GM18507 (cell line): ENCODE measurements at regions not wholly inside any gene's neighbourhood (a gene's known extent, or its start where the extent isn't known, plus 50 kb on each side); places are given as distances from the start of the nearest gene placed in this dataset.

Experiments
- DNase-seq: peaks from one replicate; pipeline ENCODE4 v3.0.0; 2011; ENCODE audit warnings: low read depth; ENCODE audit not compliant: insufficient read length; ENCODE audit errors: extremely low spot score
- FAIRE-seq: peaks from 2 replicates; lab custom pipeline; 2011; peaks lifted over from hg19 to GRCh38; lab: Jason Lieb, UNC

DNA sequence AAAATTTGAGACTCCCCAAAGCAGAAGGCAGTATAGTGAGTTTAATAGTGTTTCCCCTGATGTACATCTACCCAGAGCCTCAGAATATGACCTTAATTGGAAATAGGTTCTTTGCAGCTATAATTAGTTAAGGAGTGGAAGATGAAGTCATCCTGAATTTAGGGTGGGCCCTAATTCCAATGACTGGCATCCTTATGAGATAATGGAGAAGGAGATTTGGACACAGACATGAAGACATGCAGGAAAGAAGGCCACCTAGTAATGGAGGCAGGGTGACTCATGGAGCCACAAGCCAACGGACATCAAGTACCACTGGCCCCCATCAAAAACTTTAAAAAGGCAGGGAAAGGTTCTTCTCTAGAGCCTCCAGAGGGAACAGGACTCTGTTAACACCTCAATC, 308.9 kb downstream of the TXNL1 start:
- DNase-seq (no peak), FAIRE-seq (no peak)

DNA sequence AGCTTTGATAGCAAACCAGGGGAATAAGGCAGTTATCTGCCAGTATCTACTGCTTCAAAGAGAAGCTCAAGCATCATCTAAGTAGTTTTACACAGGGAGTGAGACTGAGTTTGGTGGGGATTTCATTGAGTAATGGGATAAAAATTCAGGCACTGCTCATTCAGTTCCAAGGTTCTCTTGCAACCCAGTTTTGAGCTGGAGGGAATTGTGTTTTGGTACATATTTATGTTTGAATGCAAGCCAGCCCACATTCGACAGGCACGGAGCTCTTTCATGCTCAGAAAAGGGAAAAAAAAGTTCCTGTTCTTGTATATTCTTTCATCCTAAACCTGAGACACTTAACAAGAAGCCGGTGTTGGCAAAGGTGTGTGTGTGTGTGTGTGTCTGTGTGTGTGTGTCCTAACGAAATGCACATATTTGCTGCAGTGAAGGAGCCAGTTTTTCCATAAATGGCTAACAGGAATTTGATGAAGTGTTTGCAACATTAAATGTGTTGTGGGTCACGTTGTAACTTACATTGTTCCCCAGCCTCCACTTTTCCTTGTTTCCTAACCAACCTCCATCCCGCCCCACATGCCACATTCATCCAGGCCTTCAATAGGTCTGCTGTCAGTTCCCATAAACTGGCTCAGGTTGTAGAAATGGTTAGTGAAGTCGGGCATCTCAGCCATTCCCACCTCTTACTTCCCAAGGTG, 311.1 kb downstream of the TXNL1 start:
- FAIRE-seq (no peak), DNase-seq (no peak)

DNA sequence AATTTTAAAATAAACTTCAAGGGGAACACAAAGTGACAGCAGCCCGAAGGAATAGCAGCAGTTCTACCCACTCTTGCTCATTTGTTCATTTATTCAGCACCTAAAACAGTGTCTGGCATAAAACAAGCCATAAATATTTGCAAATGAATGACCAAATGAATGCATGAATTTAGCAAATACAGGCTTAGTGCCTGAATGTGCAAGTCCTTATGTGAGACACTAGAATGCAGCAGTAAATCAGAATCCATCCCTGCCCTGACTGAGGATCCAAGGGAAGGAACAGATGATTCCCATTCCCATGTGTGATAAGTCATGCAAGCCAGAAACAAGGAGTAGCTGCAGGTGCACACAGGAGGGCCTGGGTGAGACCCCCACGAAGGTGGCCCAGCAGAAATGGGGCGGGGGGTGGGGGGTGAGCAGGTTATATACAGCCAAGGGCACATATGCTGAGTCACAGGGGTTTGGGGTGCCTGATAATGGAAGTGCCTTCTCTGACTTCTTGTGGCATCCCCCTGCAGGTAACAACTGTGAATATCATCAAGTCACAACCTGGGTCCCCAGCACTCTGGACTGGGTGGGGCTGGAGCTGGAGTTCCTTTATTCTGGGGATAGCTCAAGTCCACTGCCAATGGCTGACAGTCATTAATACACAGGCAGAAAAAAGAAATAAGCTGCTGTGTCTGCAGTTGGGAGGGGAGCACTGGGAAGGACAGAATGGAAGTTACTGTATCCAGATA, 311.9 kb downstream of the TXNL1 start:
- DNase-seq: no peak
- FAIRE-seq: no peak

DNA sequence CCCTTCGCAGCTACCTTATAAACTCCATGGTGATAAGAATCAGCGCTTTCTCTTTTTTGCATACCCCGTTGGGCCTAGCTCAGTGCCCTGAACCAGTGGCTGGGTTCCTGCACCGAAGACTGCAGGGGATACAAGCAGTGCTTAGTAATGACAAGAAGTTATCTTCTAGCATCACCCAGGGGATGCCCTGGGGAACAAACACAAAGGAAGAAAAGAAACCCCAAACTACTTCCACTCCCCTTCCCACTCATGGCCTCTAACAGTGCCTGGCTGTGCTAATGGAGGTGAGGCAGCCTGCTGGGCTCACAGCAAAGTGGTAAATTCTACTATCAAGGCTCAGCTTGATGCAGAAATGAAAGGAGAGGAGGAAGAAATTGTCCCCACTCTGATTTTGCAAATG, 314.7 kb downstream of the TXNL1 start:
- DNase-seq: no peak
- no peak for FAIRE-seq

DNA sequence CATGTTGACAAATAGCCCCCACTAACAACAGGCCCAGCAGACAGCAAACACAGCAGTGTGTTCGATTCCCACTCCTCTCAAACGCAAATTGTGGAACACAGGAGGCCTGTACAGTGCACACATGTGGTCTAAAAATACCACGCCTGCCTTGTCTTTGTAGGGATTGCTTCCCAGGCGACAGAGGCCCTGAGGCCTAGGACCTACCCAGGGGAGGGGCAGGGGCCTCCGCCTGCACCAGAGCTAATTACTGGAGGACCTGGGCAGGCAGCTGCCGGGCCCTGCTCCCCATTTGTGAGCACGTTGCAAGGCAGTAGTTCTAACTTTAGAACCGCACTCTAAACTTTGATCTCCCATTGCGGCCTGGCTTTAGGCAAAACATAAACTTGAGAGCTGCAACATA, 316.0 kb downstream of the TXNL1 start:
- no peak for FAIRE-seq
- DNase-seq: no peak

DNA sequence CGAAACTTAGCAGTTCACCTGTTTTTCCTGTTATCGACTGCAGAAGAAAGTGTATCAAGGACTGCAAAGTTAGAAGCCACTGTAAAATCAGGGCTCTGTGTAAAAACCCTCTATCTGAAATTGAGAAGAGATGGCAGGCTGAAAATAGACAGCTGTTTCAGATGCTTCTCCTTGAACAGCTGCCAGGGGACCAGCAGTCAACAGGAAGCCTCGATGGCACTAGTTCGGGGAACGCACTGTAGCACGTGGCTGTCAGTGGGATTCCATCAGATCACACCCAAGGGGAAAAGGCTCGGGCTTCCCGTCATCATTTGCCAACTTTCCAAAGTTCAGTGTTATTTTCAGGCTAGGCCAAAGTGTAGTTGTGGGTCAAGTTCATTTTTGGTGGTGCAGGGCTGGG, 316.9 kb downstream of the TXNL1 start:
- FAIRE-seq: no peak

DNA sequence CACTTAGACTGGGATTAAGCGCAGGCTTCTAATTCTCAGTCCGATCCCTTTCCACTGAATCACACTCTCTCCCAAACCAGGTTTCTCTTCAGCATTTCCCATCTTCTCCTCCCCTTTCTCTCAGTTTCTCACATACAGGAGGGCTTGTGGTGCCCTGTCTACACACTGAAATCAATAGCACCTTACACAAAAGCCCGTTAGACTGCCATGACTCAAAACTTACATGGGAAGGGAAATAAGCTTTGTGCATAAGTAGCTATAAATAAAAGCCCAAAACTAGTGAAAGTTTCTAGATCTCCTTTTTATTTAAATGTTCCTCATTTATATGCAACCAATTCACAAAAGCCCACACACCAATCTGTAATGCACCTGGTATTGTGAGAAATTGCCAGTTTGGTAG, 318.4 kb downstream of the TXNL1 start:
- no peak for FAIRE-seq
- no peak for DNase-seq

More for the DNA sequence above, 316.9 kb downstream of the TXNL1 start:
- no peak for DNase-seq

DNA sequence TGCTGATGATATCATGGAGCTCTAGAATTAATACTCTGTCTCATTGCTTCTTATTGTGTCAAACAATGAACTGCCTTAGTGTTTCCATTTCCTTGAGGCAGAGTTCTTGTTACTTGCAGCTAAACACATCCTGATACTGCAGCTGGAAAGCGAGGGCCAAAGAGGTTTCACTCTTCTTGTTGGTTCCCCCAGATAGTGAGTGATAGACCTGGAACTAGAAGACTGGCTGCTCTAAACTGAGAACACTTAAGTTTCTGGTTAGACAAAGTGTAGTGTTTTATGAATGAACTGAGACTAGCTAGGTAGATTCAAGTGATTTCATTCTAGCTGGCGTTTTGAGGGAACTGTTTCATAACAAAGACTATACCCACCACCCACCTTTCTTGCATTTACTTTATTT, 321.7 kb downstream of the TXNL1 start:
- no peak for FAIRE-seq
- DNase-seq: no peak

DNA sequence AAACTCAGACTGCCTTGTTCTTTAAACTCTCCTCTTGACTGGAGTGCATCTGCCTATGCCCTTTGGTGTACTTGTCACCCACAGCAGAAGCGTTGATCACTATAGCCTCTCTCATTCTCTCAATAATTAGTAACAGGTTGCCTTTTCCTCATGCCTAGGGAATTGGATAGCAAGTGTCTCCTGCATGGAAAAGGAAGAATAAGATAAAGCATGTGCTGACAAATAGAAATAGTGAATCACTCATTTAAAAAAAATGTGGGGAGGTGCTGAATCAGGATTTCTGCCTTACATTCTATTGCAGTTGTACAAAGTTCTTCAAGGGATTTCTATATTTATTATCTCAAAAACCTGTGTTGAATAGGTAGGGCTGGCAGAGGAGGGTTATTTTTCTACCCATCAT, 323.0 kb downstream of the TXNL1 start:
- FAIRE-seq (no peak), DNase-seq (no peak)

DNA sequence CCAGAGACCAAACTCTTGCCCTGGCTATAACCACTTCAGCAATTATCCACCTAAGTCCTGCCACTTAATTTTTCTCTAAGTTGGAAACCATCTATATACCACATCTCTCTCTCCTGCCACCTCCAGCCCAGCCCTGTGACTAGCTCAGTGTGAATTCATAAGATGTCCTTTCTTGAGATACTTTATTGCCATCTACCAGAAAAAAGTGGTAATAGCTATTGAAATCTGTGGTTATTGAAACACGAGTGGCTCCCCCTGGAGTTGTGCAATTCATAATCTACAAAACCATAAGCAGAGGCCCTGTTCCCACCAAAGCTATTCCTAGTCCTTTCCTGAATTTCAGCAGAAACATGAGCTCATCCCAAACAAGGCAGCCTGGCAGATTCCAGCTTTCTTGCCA, 324.0 kb downstream of the TXNL1 start:
- DNase-seq (no peak), FAIRE-seq (no peak)

DNA sequence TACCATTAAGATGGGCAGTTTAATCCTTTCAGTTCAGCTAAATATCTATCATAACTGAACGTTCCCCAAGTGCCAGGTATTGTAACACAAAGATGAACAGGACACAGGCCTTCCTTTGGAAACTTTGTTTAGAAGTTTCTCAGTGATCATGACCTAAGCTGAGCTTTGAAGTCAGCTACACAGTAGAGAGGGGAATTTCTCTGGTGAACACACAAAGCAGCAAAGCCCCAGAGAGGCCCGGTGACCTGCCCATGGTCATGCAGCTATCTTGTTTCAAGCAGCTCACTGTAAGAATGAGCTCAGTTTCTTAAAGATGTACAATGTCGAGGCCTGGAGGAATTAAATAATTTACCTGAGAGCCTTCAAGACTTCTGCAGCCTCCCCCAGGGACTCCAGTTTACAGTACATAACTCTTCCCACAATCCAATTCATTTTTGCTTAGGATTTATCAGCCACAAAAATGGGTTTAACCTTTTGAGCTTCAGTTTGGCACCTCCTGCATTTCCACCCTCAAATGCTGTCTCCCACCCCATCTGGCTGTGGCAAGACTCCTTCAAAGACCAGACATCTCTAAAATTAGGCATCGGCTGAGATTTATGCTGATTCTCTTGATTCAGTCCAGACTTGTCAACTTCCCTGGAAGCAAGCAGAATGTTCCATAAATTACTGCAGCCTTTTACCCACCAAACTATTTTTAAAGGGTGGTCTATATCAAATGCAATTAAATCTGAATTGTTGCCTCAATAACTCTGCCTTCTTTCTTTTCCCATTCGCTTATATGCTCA, 325.6 kb downstream of the TXNL1 start:
- DNase-seq: no peak
- no peak for FAIRE-seq

DNA sequence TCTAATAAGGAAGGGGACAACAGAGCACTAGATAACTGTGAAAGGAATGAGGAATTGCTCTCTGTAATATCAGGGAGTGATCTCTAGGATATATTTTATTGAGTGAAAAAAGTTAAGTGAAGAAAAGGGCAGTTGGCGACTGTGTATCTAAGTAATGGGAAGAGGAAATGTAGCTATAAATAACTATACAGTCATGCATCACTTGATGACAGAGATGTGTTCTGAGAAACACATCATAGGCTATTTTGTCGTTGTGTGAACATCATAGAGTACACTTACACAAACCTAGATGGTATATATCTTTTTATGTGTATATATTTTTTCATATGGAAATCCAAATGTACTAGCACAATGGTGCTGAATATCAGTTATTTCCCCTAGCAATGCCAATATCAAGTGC, 329.3 kb downstream of the TXNL1 start:
- FAIRE-seq (no peak), DNase-seq (no peak)

DNA sequence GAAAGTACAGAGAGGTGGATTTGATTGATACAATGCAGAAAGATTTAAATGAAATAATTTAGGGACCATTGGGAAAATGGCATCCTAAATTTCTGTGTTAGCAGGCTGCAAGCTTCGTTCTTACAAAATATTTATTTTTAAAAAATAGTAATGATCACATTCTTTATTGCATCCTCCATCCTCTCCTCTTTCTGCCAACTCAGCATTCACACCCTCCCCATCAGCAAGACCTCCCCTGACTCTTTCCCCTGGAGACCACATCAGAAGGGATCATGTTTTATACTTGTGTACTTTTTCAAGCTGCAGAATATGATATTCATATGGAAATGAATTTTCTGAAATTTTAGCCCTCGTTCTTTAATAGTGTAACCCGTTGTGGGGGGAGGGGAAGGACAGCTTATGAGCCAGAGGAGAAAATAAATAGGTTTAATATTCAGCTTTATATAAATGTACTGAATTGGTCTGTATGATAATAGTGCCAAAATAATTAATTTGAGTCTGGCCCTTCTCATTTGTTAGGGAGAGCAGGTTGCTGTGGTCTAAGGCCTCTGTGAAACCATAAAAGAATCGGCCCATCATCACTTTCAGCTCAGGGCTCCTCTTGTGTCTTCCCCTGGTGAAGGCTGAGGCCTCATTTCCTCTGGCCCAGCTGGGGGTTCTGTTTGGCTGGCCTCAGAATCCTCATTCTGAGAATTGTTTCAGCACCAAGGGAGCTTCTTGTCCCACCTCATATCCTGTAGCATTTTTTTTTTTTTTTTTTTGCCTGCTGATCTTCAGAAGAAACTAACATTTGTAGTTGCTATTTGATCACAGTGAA, 330.8 kb downstream of the TXNL1 start:
- no peak for FAIRE-seq
- DNase-seq: no peak

DNA sequence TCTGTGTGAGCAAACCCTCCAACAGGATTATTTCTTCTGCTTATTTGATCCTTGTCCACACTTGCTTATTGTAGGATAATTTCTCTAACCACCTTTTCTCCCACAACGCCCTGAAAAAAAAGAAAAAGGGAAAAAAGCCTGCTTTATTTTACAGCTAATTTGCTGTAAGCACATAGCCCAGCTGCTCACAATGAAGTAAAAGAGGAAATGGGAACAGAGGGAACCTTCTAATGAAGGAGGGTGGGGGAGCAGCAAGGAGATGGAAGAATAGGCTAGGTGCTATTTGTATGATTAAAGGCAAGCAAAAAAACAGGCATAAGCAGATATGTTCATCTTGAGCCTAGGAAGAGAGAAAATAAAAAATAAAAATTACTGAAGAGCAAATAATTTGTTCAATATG, 331.6 kb downstream of the TXNL1 start:
- DNase-seq (no peak), FAIRE-seq (no peak)

DNA sequence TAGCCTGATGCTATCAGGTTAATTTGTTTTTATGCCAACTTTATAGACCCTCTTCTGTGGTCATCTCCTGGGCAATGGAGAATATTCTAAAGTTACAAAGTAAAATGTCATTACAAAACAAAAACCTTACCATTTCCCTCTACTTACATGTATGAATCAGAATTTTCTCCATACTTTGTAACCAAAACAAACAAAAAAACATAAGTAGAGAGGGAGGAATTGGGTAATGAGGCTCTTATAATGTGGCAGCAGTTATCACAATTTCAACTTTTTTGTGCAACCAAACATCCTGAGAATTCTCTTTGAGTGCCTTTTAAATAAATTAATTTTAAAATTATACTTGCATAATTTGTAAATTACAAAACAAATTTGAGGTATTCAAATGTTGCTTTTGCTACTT, 332.8 kb downstream of the TXNL1 start:
- FAIRE-seq: no peak
- DNase-seq: no peak

DNA sequence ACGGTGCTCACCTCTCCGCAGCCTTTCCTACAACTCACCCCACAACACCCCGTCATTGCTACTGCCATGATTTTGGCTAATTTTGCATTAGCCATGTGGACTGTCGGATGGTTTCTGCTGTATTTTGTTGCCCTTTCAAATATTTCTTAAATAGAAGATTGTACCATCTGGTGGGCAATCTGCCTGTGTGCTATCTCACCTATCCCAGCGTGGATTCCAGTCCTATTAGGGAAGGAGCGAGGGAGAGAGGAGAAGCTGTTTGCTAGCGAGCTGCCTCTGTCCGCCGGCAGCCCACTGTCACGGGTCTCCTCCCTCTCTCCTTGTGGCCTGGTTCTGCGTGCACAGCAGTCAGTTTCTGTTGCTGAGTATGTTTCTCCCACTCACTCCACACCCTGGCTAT, 336.2 kb downstream of the TXNL1 start:
- no peak for DNase-seq
- no peak for FAIRE-seq

DNA sequence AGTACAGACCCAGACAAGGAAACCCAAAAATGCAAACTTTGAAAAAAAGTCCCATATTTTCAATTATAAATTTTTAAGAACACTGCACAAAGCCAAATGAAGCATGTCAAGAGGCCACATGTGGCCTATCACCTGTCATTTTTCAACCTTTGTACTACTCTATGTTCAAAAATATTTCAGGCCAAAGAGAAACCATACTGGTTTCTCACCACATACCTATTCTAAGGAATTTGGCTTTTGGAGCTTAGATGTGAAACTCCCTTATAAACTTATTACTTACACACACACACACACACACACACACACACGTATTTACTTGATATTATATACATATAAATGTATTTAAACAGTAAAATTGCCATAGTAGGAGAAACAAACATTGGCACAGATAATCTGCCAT, 338.7 kb downstream of the TXNL1 start:
- FAIRE-seq: no peak
- DNase-seq: no peak

DNA sequence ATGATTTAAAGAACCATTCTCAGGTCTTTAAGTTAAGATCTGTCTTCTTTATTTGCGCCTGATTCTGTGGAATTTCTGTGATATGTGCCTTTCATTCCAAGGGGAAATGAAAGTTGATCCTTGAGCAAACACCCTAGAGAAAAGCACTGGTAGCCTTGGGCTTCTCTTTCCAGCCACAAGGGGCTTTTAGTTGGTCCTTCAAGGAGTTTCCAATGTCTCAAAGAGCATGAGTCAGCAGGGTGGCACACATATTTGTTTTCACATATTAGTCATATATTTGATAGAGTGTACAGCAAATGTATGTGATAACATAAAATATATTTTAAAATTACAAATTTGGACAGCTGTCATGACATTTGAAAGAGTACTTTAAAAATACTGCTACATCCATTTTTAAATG, 339.5 kb downstream of the TXNL1 start:
- no peak for DNase-seq

DNA sequence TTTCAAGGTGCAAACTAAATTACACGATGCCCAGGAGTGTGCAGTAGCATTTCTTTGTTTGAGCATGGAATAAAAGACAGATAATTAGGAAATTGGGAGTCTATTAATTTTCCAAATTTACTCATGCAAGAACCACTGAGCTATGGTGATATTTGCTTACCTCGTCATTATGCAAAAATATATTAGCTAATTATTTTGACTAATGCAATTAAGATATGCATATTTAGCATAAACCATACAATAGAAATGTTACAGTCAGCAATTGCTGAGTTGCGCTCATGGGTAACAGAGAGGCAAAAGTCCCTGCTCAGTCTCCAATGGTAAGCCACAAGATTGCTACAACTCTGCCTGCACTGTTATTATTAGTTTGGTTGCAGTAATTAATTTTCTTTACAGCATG, 342.0 kb downstream of the TXNL1 start:
- FAIRE-seq (no peak), DNase-seq (no peak)

More for the DNA sequence above, 339.5 kb downstream of the TXNL1 start:
- no peak for FAIRE-seq
